Spleen (tissue), 7 donors: ENCODE measurements at regions not wholly inside any gene's neighbourhood (a gene's known extent, or its start where the extent isn't known, plus 50 kb on each side); places are given as distances from the start of the nearest gene placed in this dataset.

Source experiments
- POLR2A ChIP-seq, 3 donors: fragments of 450-650 bp; IDR thresholded peaks; one replicate each; pipeline ENCODE4 v1.5.1; 2017; ENCODE audit warnings: antibody characterized with exemption in 3 of 3, mild to moderate bottlenecking in 1 of 3
- POLR2AphosphoS5 ChIP-seq, 3 donors: sonication (generic); formaldehyde crosslinking; IDR thresholded peaks; one replicate each; pipeline ENCODE4 v1.5.1; 2017; ENCODE audit warnings: antibody characterized with exemption in 3 of 3
- TF ChIP-seq, protein P1 (sequence below), 11 experiments: fragments of 200-600 bp in 7 of 11; fragments of 450-650 bp in 4 of 11; sonication (generic) in 4 of 11; IDR thresholded peaks in 8 of 11; conservative IDR thresholded peaks in 3 of 11; 1 replicate in 7 of 11; 2 replicates in 4 of 11; pipeline versions ENCODE4 v1.4.0 to v1.8.0; 2016 to 2021; ENCODE audit warnings: antibody characterized with exemption in 11 of 11, inconsistent platforms in 4 of 11, mild to moderate bottlenecking in 1 of 11
- donor health status: DM: no; HTN: no; CAD: no; lungs with moderate emphysema.
- donor health status: DM: no; HTN: no; CAD: no.
- donor health status: DM: no; HTN: no; CAD: no.

DNA sequence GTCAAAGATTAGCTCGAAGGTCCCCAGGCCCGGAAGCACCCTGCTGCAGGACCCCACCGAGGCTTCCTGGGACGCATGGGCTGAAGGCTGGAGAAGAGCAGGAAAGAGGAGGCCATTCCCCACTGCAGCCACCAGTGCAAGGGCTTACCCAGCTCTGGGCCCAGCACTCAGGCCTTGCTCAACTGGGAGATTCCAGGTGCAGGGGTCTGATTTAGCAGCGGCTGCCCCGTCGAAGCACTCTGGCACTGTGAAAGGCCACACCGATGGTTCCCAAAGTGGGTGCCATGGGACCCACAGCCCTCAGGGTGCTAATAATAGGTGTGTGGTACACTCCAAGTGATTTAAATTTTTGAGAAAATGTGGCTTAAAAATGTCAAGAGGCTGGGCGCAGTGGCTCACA lies 130.9 kb downstream of the OAT start:
- TF ChIP-seq POLR2AphosphoS5 (IDR thresholded peaks at IDR 0.05) (no peak), POLR2A (IDR thresholded peaks at IDR 0.05) (no peak)
- TF ChIP-seq, protein P1, sequence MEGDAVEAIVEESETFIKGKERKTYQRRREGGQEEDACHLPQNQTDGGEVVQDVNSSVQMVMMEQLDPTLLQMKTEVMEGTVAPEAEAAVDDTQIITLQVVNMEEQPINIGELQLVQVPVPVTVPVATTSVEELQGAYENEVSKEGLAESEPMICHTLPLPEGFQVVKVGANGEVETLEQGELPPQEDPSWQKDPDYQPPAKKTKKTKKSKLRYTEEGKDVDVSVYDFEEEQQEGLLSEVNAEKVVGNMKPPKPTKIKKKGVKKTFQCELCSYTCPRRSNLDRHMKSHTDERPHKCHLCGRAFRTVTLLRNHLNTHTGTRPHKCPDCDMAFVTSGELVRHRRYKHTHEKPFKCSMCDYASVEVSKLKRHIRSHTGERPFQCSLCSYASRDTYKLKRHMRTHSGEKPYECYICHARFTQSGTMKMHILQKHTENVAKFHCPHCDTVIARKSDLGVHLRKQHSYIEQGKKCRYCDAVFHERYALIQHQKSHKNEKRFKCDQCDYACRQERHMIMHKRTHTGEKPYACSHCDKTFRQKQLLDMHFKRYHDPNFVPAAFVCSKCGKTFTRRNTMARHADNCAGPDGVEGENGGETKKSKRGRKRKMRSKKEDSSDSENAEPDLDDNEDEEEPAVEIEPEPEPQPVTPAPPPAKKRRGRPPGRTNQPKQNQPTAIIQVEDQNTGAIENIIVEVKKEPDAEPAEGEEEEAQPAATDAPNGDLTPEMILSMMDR (IDR thresholded peaks at IDR 0.05 in 8 of 11, conservative IDR thresholded peaks at IDR 0.05 in 3 of 11) = no peak
